Left ventricle myocardium inferior (tissue), 1 donor: ENCODE measurements at regions not wholly inside any gene's neighbourhood (a gene's known extent, or its start where the extent isn't known, plus 50 kb on each side); places are given as distances from the start of the nearest gene placed in this dataset.

Source experiments
- DNase-seq: peaks from one replicate; pipeline ENCODE4 v3.0.0-alpha.2; 2020
- H3K27ac ChIP-seq: fragments of 200-600 bp; replicated peaks from 2 replicates; pipeline ENCODE4 v1.8.0; 2021
- H3K27me3 ChIP-seq: fragments of 200-600 bp; 2 replicates; pipeline ENCODE4 v1.8.0; 2021; ENCODE audit warnings: low read depth
- H3K36me3 ChIP-seq: fragments of 200-600 bp; 2 replicates; pipeline ENCODE4 v1.8.0; 2021
- H3K4me1 ChIP-seq: fragments of 200-600 bp; 2 replicates; pipeline ENCODE4 v1.8.0; 2021
- H3K4me3 ChIP-seq: fragments of 200-600 bp; 2 replicates; pipeline ENCODE4 v1.8.0; 2021; ENCODE audit warnings: mild to moderate bottlenecking, moderate library complexity
- H3K9me3 ChIP-seq: fragments of 200-600 bp; replicated peaks from 2 replicates; pipeline ENCODE4 v1.8.0; 2021
- CTCF ChIP-seq: fragments of 200-600 bp; IDR thresholded peaks from 2 replicates; pipeline ENCODE4 v1.8.0; 2021; ENCODE audit warnings: antibody characterized with exemption, mild to moderate bottlenecking, borderline replicate concordance
- intact Hi-C: fragments of 100-400 bp; cut with micrococcal nuclease; formaldehyde crosslinking; loops from one replicate; pipeline ENCODE4 v1.11.0; 2022
- donor health status: DM: no; HTN: yes; CAD: no; lungs with severe emphysema.

- Histone ChIP-seq H3K27me3 (no peaks in the 10 kb centered on the region), H3K9me3 (peaks cover 5% of the 10 kb centered on the region), H3K4me3 (no peak overlapping the region), H3K4me1 (no peaks in the 10 kb centered on the region), H3K36me3 (no peaks in the 10 kb centered on the region), H3K27ac (no peak overlapping the region)
- DNase-seq, result no peak
- no peak for TF ChIP-seq CTCF
- intact Hi-C loops, result no loop called here
Measured at GRCh38 chr2:8095978-8096377, 585.9 kb upstream of the ID2 start.

GRCh38 chr2:8096484-8096883 lies 585.4 kb upstream of the ID2 start:
- Histone ChIP-seq H3K36me3 (no peaks in the 10 kb centered on the region), H3K4me3 (no peak overlapping the region), H3K4me1 (no peaks in the 10 kb centered on the region), H3K27ac (no peak overlapping the region), H3K27me3 (no peaks in the 10 kb centered on the region), H3K9me3 (peaks cover 5% of the 10 kb centered on the region)
- intact Hi-C loops, result no loop called here
- no peak for TF ChIP-seq CTCF
- no peak for DNase-seq

- intact Hi-C loops, result no loop called here
- Histone ChIP-seq H3K27me3 (no peaks in the 10 kb centered on the region), H3K4me3 (no peak overlapping the region), H3K9me3 (peaks cover 5% of the 10 kb centered on the region), H3K4me1 (no peaks in the 10 kb centered on the region), H3K36me3 (no peaks in the 10 kb centered on the region), H3K27ac (no peak overlapping the region)
- no peak for TF ChIP-seq CTCF
- DNase-seq, result no peak
Measured at GRCh38 chr2:8098476-8099266, 583.2 kb upstream of the ID2 start.

- no peak for DNase-seq
- Histone ChIP-seq H3K27ac (no peak overlapping the region), H3K36me3 (no peaks in the 10 kb centered on the region), H3K4me1 (no peaks in the 10 kb centered on the region), H3K4me3 (no peak overlapping the region), H3K27me3 (no peaks in the 10 kb centered on the region), H3K9me3 (peaks cover 5% of the 10 kb centered on the region)
- no peak for TF ChIP-seq CTCF
- intact Hi-C loops, result no loop called here
Measured at GRCh38 chr2:8099267-8099582, 582.6 kb upstream of the ID2 start.

GRCh38 chr2:8101614-8102277 lies 580.1 kb upstream of the ID2 start:
- intact Hi-C loops, result no loop called here
- no peaks in the 10 kb centered on the region for H3K36me3 ChIP-seq
- no peaks in the 10 kb centered on the region for H3K4me1 ChIP-seq
- no peak overlapping the region for H3K27ac ChIP-seq
- no peaks in the 10 kb centered on the region for H3K27me3 ChIP-seq
- no peak for DNase-seq
- peaks cover 5% of the 10 kb centered on the region for H3K9me3 ChIP-seq
- TF ChIP-seq CTCF, result no peak
- no peak overlapping the region for H3K4me3 ChIP-seq
